Skeletal muscle cell (primary cell): ENCODE measurements at regions not wholly inside any gene's neighbourhood (a gene's known extent, or its start where the extent isn't known, plus 50 kb on each side); places are given as distances from the start of the nearest gene placed in this dataset.
"Not testable (repeated sequence)": the region's sequence is repeated elsewhere in the genome, so short reads cannot be mapped to it uniquely, and the experiment has no call there.

ENCODE experiments used
- DNase-seq: peaks from one replicate; pipeline ENCODE4 v3.0.0-alpha.2; 2010; ENCODE audit warnings: low read depth
- H3K4me3 ChIP-seq: 2 replicates; pipeline ENCODE4 v1.5.1; 2011; ENCODE audit warnings: low read depth, mild to moderate bottlenecking, control low read depth, low read length, moderate library complexity

- no peak overlapping the region for H3K4me3 ChIP-seq
- peak; percentile 63 for DNase-seq
Observed at GRCh38 chr2:224217962-224218347, 178.9 kb upstream of the SERPINE2 start.

GRCh38 chr2:224217233-224217961, 178.3 kb upstream of the SERPINE2 start:
- no peak overlapping the region for H3K4me3 ChIP-seq
- no peak for DNase-seq

- not testable (repeated sequence) for DNase-seq, H3K4me3 ChIP-seq
Observed at GRCh38 chr2:224215611-224216010, 176.5 kb upstream of the SERPINE2 start.

GRCh38 chr2:224213396-224213795, 174.3 kb upstream of the SERPINE2 start:
- DNase-seq: no peak
- no peak overlapping the region for H3K4me3 ChIP-seq

- DNase-seq: no peak
- no peak overlapping the region for H3K4me3 ChIP-seq
Observed at GRCh38 chr2:224211791-224212190, 172.7 kb upstream of the SERPINE2 start.

- DNase-seq: no peak
- no peak overlapping the region for H3K4me3 ChIP-seq
Observed at GRCh38 chr2:224211181-224211480, 172.0 kb upstream of the SERPINE2 start.

GRCh38 chr2:224210286-224211180, 171.4 kb upstream of the SERPINE2 start:
- H3K4me3 ChIP-seq: no peak overlapping the region
- DNase-seq: no peak

- H3K4me3 ChIP-seq: no peak overlapping the region
- DNase-seq: no peak
Observed at GRCh38 chr2:224209555-224210285, 170.6 kb upstream of the SERPINE2 start.

GRCh38 chr2:224208443-224208842, 169.4 kb upstream of the SERPINE2 start:
- DNase-seq: no peak
- no peak overlapping the region for H3K4me3 ChIP-seq

GRCh38 chr2:224208007-224208406, 168.9 kb upstream of the SERPINE2 start:
- no peak overlapping the region for H3K4me3 ChIP-seq
- no peak for DNase-seq

GRCh38 chr2:224206816-224207215, 167.7 kb upstream of the SERPINE2 start:
- no peak for DNase-seq

GRCh38 chr2:224202281-224202865, 163.3 kb upstream of the SERPINE2 start:
- no peak for DNase-seq
- H3K4me3 ChIP-seq: no peak overlapping the region

More at GRCh38 chr2:224206816-224207215, 167.7 kb upstream of the SERPINE2 start:
- H3K4me3 ChIP-seq: no peak overlapping the region

GRCh38 chr2:224198436-224198835, 159.3 kb upstream of the SERPINE2 start:
- no peak for DNase-seq
- no peak overlapping the region for H3K4me3 ChIP-seq

- DNase-seq: no peak
- no peak overlapping the region for H3K4me3 ChIP-seq
Observed at GRCh38 chr2:224196810-224197209, 157.7 kb upstream of the SERPINE2 start.

GRCh38 chr2:224195925-224196571, 157.0 kb upstream of the SERPINE2 start:
- no peak for DNase-seq
- no peak overlapping the region for H3K4me3 ChIP-seq

GRCh38 chr2:224194161-224194560, 155.1 kb upstream of the SERPINE2 start:
- no peak for DNase-seq
- no peak overlapping the region for H3K4me3 ChIP-seq

GRCh38 chr2:224191465-224191864, 152.4 kb upstream of the SERPINE2 start:
- DNase-seq: no peak
- H3K4me3 ChIP-seq: no peak overlapping the region

- DNase-seq: no peak
- H3K4me3 ChIP-seq: no peak overlapping the region
Observed at GRCh38 chr2:224190936-224191270, 151.8 kb upstream of the SERPINE2 start.

- no peak for DNase-seq
- H3K4me3 ChIP-seq: no peak overlapping the region
Observed at GRCh38 chr2:224190234-224190935, 151.3 kb upstream of the SERPINE2 start.
